ENCODE measurements at regions not wholly inside any gene's neighbourhood (a gene's known extent, or its start where the extent isn't known, plus 50 kb on each side); places are given as distances from the start of the nearest gene placed in this dataset.

DNA sequence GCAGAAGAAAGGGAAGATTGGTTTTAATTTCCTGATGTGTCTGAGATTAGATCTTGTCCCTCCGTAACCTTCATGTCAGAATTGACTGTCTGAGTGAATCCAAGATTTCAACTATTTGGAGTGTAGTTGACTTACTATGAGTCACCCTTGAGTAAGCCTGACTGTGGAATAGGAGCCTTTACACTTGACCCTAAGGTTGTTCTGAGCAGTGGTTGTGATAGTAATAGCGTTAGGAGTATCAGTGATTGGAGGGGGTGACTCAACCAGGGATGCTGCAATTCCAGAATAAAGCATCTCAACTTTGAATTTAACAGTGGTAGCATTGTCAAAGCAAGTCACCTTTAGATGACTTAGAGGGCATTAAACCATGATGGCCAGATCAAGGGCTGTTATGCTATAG is 979.5 kb upstream of the FAM98A start:
- no peaks in the 10 kb centered on the region for H3K36me3 ChIP-seq (ENCODE audit: insufficient read depth, low read length)
- H3K4me1 ChIP-seq (ENCODE audit: insufficient read depth, low read length, poor library complexity, severe bottlenecking): no peaks in the 10 kb centered on the region
- TF ChIP-seq, protein P1, sequence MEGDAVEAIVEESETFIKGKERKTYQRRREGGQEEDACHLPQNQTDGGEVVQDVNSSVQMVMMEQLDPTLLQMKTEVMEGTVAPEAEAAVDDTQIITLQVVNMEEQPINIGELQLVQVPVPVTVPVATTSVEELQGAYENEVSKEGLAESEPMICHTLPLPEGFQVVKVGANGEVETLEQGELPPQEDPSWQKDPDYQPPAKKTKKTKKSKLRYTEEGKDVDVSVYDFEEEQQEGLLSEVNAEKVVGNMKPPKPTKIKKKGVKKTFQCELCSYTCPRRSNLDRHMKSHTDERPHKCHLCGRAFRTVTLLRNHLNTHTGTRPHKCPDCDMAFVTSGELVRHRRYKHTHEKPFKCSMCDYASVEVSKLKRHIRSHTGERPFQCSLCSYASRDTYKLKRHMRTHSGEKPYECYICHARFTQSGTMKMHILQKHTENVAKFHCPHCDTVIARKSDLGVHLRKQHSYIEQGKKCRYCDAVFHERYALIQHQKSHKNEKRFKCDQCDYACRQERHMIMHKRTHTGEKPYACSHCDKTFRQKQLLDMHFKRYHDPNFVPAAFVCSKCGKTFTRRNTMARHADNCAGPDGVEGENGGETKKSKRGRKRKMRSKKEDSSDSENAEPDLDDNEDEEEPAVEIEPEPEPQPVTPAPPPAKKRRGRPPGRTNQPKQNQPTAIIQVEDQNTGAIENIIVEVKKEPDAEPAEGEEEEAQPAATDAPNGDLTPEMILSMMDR (conservative IDR thresholded peaks at IDR 0.05; ENCODE audit: low read length): no peak
- no peak for TF ChIP-seq EZH2phosphoT487 (IDR thresholded peaks at IDR 0.05; ENCODE audit: borderline replicate concordance)
- H3F3A ChIP-seq (ENCODE audit: low read depth): no peaks in the 10 kb centered on the region
- H4K20me1 ChIP-seq (ENCODE audit: insufficient read depth, low read length, poor library complexity, severe bottlenecking): no peaks in the 10 kb centered on the region
- H3K9ac ChIP-seq (ENCODE audit: low read depth, low read length, poor library complexity, severe bottlenecking): no peak overlapping the region
- no peak overlapping the region for H2AFZ ChIP-seq (ENCODE audit: low read length)
- H3K4me2 ChIP-seq (ENCODE audit: low read depth, low read length, poor library complexity, severe bottlenecking): no peak overlapping the region
- H3K9me3 ChIP-seq (ENCODE audit: insufficient read depth, low read depth, low read length): no peaks in the 10 kb centered on the region
- H3K79me2 ChIP-seq (ENCODE audit: insufficient read depth, low read length): no peaks in the 10 kb centered on the region
- H3K4me3 ChIP-seq (ENCODE audit: low read length, poor library complexity, severe bottlenecking): no peak overlapping the region
- H3K27me3 ChIP-seq (ENCODE audit: insufficient read depth, low read length, poor library complexity, severe bottlenecking): no peaks in the 10 kb centered on the region
- H3K9me2 ChIP-seq (replicated peaks; ENCODE audit: low read depth, low read length): no peaks in the 10 kb centered on the region

DNA sequence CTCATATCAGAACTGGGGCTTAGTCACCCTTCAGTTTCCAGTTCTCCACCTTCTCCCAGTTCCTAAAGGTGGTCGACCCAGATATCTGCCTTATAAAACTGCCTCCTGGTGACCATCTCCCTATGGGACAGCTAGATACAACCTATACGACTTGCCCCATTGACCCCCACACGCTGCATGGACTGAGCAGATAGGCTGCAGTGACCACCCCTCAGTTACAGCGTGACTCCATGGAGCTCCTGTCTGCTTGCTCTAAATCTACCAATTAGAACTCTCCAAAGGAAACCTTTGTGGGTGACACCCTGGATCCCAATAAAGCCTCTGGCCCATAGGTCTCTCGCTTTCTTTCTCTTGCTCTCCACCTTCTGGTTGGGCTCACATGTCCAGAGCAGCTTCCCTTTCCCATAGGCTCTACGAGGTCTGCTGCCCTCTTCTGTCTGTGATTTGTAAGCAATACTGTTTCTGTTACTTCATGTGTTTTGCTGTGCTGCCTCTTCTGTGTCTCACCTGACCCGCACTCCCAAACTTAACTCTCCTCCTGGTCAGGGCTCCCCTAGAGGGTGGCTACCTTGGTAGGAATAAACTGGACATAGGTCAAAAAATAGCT is 971.3 kb upstream of the FAM98A start:
- TF ChIP-seq, protein P1 (conservative IDR thresholded peaks at IDR 0.05; ENCODE audit: low read length): no peak; the same call in 1 of the 2 replicates
- no peak for TF ChIP-seq EZH2phosphoT487 (IDR thresholded peaks at IDR 0.05; ENCODE audit: borderline replicate concordance)
- no peak overlapping the region for H2AFZ ChIP-seq (ENCODE audit: low read length)
- no peak overlapping the region for H3K4me3 ChIP-seq (ENCODE audit: low read length, poor library complexity, severe bottlenecking)

DNA sequence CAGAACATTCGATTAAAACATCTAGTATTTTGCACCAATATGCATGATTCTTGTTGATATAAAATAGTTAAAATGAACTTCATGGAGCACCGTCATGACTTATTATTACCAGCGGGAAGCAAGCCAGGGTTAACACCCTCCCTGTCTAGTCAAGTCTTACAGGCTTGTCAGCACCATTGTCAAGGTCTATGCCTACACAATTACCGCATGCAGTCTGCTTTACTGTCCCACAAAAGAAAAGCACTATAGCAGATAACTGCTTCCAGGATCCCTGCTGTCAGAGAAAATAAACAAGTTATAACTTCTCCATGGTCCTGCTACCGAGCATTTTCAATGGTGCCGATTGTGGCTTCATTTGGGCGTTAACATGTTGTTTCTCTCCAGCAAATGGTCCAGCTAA is 968.0 kb upstream of the FAM98A start:
- TF ChIP-seq, protein P1 (conservative IDR thresholded peaks at IDR 0.05; ENCODE audit: low read length): no peak
- no peak for TF ChIP-seq EZH2phosphoT487 (IDR thresholded peaks at IDR 0.05; ENCODE audit: borderline replicate concordance)

More for the DNA sequence above, 971.3 kb upstream of the FAM98A start:
- Histone ChIP-seq H3K27me3 (ENCODE audit: insufficient read depth, low read length, poor library complexity, severe bottlenecking) (no peaks in the 10 kb centered on the region), H3K4me1 (ENCODE audit: insufficient read depth, low read length, poor library complexity, severe bottlenecking) (no peaks in the 10 kb centered on the region), H3K36me3 (ENCODE audit: insufficient read depth, low read length) (no peaks in the 10 kb centered on the region), H3K9ac (ENCODE audit: low read depth, low read length, poor library complexity, severe bottlenecking) (no peak overlapping the region), H3K9me3 (ENCODE audit: insufficient read depth, low read depth, low read length) (peaks cover 6% of the 10 kb centered on the region; the same call in 1 of the 2 replicates), H3F3A (ENCODE audit: low read depth) (no peaks in the 10 kb centered on the region), H3K79me2 (ENCODE audit: insufficient read depth, low read length) (no peaks in the 10 kb centered on the region), H4K20me1 (ENCODE audit: insufficient read depth, low read length, poor library complexity, severe bottlenecking) (no peaks in the 10 kb centered on the region), H3K4me2 (ENCODE audit: low read depth, low read length, poor library complexity, severe bottlenecking) (no peak overlapping the region), H3K9me2 (replicated peaks; ENCODE audit: low read depth, low read length) (no peaks in the 10 kb centered on the region)

More for the DNA sequence above, 968.0 kb upstream of the FAM98A start:
- peaks cover 6% of the 10 kb centered on the region; the same call in 1 of the 2 replicates for H3K9me3 ChIP-seq (ENCODE audit: insufficient read depth, low read depth, low read length)
- no peaks in the 10 kb centered on the region for H3K9me2 ChIP-seq (replicated peaks; ENCODE audit: low read depth, low read length)
- no peak overlapping the region for H3K9ac ChIP-seq (ENCODE audit: low read depth, low read length, poor library complexity, severe bottlenecking)
- no peaks in the 10 kb centered on the region for H3K79me2 ChIP-seq (ENCODE audit: insufficient read depth, low read length)
- no peaks in the 10 kb centered on the region for H3K27me3 ChIP-seq (ENCODE audit: insufficient read depth, low read length, poor library complexity, severe bottlenecking)
- no peak overlapping the region for H3K4me2 ChIP-seq (ENCODE audit: low read depth, low read length, poor library complexity, severe bottlenecking)
- H3K36me3 ChIP-seq (ENCODE audit: insufficient read depth, low read length): no peaks in the 10 kb centered on the region
- H3K4me3 ChIP-seq (ENCODE audit: low read length, poor library complexity, severe bottlenecking): no peak overlapping the region
- no peak overlapping the region for H2AFZ ChIP-seq (ENCODE audit: low read length)
- H4K20me1 ChIP-seq (ENCODE audit: insufficient read depth, low read length, poor library complexity, severe bottlenecking): no peaks in the 10 kb centered on the region
- no peaks in the 10 kb centered on the region for H3K4me1 ChIP-seq (ENCODE audit: insufficient read depth, low read length, poor library complexity, severe bottlenecking)
- H3F3A ChIP-seq (ENCODE audit: low read depth): no peaks in the 10 kb centered on the region
